ENCODE measurements at regions not wholly inside any gene's neighbourhood (a gene's known extent, or its start where the extent isn't known, plus 50 kb on each side); places are given as distances from the start of the nearest gene placed in this dataset.

DNA sequence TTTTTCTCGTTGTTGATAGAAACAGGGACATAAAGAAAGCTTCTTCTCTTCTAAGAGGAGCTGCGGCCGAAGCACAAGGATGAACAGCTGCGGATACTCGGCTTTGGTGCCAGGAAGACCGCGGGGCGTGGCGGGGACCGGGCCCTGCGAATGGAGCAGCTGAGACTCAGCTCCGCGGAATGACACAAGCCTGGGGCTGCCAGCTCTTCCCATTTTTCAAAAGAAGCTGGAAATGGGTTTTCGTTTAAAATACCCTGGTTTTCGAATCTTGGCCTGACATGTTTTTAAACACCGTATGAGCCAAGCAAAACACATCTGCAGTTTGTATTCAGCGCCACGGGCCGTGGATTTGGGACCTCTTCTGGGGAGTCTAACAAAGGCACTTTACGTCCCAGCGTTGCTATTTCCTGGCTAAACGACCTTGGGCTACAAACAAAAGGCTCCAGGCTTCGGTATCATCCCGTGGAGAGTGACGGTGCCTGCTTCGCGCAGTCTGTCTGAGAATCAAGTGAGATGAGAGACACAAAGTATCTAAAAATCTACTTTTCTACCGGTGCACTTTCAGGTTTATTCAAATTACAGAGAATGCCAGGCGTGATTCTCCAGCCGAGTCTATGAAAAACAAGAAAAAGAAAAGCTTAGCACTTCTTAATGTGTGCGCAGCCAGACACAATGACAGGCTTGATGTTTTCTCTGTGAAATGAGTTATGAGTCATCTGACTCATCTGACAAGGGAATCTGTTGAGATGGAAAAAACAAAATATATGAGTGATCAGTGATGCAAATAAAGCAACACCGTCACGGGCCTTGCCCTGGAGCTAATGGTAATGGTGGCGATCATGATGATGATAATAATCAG is 114.0 kb upstream of the TMEM132D start:
- H4K20me1 ChIP-seq (ENCODE audit: insufficient read depth, low read length), result no peaks in the 10 kb centered on the region
- no peak overlapping the region for H3K14ac ChIP-seq (replicated peaks; ENCODE audit: low read depth, low read length)
- H2BK15ac ChIP-seq (ENCODE audit: low read depth, low read length), result no peak overlapping the region
- H2AK9ac ChIP-seq (replicated peaks; ENCODE audit: low read depth, low read length, poor library complexity), result no peak overlapping the region
- H4K5ac ChIP-seq (ENCODE audit: low read depth, low read length), result no peak overlapping the region
- H2AK5ac ChIP-seq (ENCODE audit: low read depth, low read length), result no peak overlapping the region
- no peak overlapping the region for H3K4me3 ChIP-seq (ENCODE audit: insufficient read depth, low read depth, low read length)
- H2AFZ ChIP-seq (replicated peaks; ENCODE audit: low read length, poor library complexity), result no peak overlapping the region
- no peak overlapping the region for H3K23ac ChIP-seq (ENCODE audit: low read depth, low read length)
- H3K9ac ChIP-seq (ENCODE audit: low read depth, low read length), result no peak overlapping the region
- H3K36me3 ChIP-seq (ENCODE audit: control insufficient read depth, insufficient read depth, low read length), result no peaks in the 10 kb centered on the region
- no peak overlapping the region for H3K4me2 ChIP-seq (ENCODE audit: low read depth, low read length)
- no peaks in the 10 kb centered on the region for H3K4me1 ChIP-seq (ENCODE audit: control insufficient read depth, insufficient read depth, low read length)
- intact Hi-C loops (cut with micrococcal nuclease), result no loop called here
- no peak for DNase-seq
- H3K4ac ChIP-seq (ENCODE audit: low read depth, low read length), result no peak overlapping the region
- no peaks in the 10 kb centered on the region for H3K9me1 ChIP-seq (ENCODE audit: insufficient read depth, low read length)
- ChIA-PET CTCF (no interaction called here), POLR2A (ENCODE audit: unreplicated experiment) (no interaction called here)
- H3K9me3 ChIP-seq (ENCODE audit: control insufficient read depth, insufficient read depth, low read length), result peaks cover 29% of the 10 kb centered on the region
- no peak overlapping the region for H3K56ac ChIP-seq (ENCODE audit: extremely low read depth, insufficient read depth, low read length)
- dilution Hi-C loops (cut with HindIII; ENCODE audit: low sequenced_read_pairs, unreplicated experiment), result no loop called here
- no peaks in the 10 kb centered on the region for H3K27me3 ChIP-seq (ENCODE audit: control insufficient read depth, insufficient read depth, low read length)
- no peak overlapping the region for H3K18ac ChIP-seq (ENCODE audit: low read depth, low read length)
- H4K8ac ChIP-seq (ENCODE audit: low read depth in 2 of 2, low read length in 2 of 2), result no peak overlapping the region
- H2BK20ac ChIP-seq (ENCODE audit: low read depth, low read length), result no peak overlapping the region
- no peaks in the 10 kb centered on the region for H3K79me1 ChIP-seq (ENCODE audit: low read depth in 1 of 2, low read length in 2 of 2)
- H3K27ac ChIP-seq (ENCODE audit: insufficient read depth, low read length), result no peak overlapping the region
- no peak overlapping the region for H2BK120ac ChIP-seq (ENCODE audit: low read depth, low read length)
- ATAC-seq (ENCODE audit: low read depth), result no peak
- H4K91ac ChIP-seq (ENCODE audit: insufficient read depth, low read depth, low read length), result no peak overlapping the region
- BruUV-seq (replicated peaks), result no TSS peak
- H2BK5ac ChIP-seq (ENCODE audit: low read depth, low read length, poor library complexity, severe bottlenecking), result no peak overlapping the region
- WGBS, 2 experiments (ENCODE audit: extremely low coverage in 2 of 2, insufficient read length in 1 of 2), result 23% methylated on average over 11 of the region's 34 CpGs; no CpG with 5 or more reads in 1 of the 2 experiments
- in situ Hi-C loops (cut with MboI; ENCODE audit: low sequenced_read_pairs), result no loop called here
- no peak for TF ChIP-seq RAD21 (IDR thresholded peaks at IDR 0.05; ENCODE audit: low read length)
- TF ChIP-seq, protein P1, sequence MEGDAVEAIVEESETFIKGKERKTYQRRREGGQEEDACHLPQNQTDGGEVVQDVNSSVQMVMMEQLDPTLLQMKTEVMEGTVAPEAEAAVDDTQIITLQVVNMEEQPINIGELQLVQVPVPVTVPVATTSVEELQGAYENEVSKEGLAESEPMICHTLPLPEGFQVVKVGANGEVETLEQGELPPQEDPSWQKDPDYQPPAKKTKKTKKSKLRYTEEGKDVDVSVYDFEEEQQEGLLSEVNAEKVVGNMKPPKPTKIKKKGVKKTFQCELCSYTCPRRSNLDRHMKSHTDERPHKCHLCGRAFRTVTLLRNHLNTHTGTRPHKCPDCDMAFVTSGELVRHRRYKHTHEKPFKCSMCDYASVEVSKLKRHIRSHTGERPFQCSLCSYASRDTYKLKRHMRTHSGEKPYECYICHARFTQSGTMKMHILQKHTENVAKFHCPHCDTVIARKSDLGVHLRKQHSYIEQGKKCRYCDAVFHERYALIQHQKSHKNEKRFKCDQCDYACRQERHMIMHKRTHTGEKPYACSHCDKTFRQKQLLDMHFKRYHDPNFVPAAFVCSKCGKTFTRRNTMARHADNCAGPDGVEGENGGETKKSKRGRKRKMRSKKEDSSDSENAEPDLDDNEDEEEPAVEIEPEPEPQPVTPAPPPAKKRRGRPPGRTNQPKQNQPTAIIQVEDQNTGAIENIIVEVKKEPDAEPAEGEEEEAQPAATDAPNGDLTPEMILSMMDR (conservative IDR thresholded peaks at IDR 0.05; ENCODE audit: low read depth, low read length), result no peak
- TF ChIP-seq MAZ (IDR thresholded peaks at IDR 0.05; ENCODE audit: borderline replicate concordance, low read depth, low read length), result no peak
- no peak for TF ChIP-seq NFE2L2 (IDR thresholded peaks at IDR 0.05; ENCODE audit: low read depth, low read length)
- no peak for TF ChIP-seq SMC3 (IDR thresholded peaks at IDR 0.05; ENCODE audit: low read depth, low read length)
- no peak for TF ChIP-seq MXI1 (IDR thresholded peaks at IDR 0.05; ENCODE audit: borderline replicate concordance, low read depth, low read length)
- TF ChIP-seq, protein P2, sequence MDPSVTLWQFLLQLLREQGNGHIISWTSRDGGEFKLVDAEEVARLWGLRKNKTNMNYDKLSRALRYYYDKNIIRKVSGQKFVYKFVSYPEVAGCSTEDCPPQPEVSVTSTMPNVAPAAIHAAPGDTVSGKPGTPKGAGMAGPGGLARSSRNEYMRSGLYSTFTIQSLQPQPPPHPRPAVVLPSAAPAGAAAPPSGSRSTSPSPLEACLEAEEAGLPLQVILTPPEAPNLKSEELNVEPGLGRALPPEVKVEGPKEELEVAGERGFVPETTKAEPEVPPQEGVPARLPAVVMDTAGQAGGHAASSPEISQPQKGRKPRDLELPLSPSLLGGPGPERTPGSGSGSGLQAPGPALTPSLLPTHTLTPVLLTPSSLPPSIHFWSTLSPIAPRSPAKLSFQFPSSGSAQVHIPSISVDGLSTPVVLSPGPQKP (IDR thresholded peaks at IDR 0.05; ENCODE audit: borderline replicate concordance, low read depth, low read length), result no peak
- TF ChIP-seq FOS (IDR thresholded peaks at IDR 0.05; ENCODE audit: low read depth, low read length), result no peak
- no peak for TF ChIP-seq CHD1 (IDR thresholded peaks at IDR 0.05; ENCODE audit: low read depth, low read length)
- TF ChIP-seq CEBPB (IDR thresholded peaks at IDR 0.05; ENCODE audit: low read depth, low read length), result no peak
- no peak for TF ChIP-seq POLR2A (IDR thresholded peaks at IDR 0.05; ENCODE audit: low read depth, low read length)
- TF ChIP-seq MAFK (IDR thresholded peaks at IDR 0.05; ENCODE audit: low read depth, low read length), result no peak
- TF ChIP-seq, protein P3, sequence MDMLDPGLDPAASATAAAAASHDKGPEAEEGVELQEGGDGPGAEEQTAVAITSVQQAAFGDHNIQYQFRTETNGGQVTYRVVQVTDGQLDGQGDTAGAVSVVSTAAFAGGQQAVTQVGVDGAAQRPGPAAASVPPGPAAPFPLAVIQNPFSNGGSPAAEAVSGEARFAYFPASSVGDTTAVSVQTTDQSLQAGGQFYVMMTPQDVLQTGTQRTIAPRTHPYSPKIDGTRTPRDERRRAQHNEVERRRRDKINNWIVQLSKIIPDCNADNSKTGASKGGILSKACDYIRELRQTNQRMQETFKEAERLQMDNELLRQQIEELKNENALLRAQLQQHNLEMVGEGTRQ (IDR thresholded peaks at IDR 0.05; ENCODE audit: low read depth, low read length), result no peak

Data from IMR-90 (cell line).